Activated naive CD4-positive, alpha-beta T cell treated with anti-CD3 and anti-CD28 coated beads, Interleukin-2, amount 10 ng/mL, durations not matched to agents 7 days and 5 days (primary cell): ENCODE measurements at regions not wholly inside any gene's neighbourhood (a gene's known extent, or its start where the extent isn't known, plus 50 kb on each side); places are given as distances from the start of the nearest gene placed in this dataset.

Experiments
- CTCF ChIA-PET: fragments of 350-600 bp; sonication (Branson Sonifier 250); formaldehyde crosslinking; loops from one replicate; lab custom pipeline; 2021; ENCODE audit warnings: antibody characterized with exemption; lab: Charles Lee
- DNase-seq: peaks from one replicate; pipeline ENCODE4 v3.0.0-alpha.2; 2020
- H3K27ac Mint-ChIP-seq: one replicate; pipeline ENCODE4 v1.8.0; 2021; ENCODE audit warnings: mild to moderate bottlenecking, moderate library complexity, mixed read lengths
- H3K27me3 Mint-ChIP-seq: one replicate; pipeline ENCODE4 v1.8.0; 2021; ENCODE audit warnings: mild to moderate bottlenecking, mixed read lengths
- H3K36me3 Mint-ChIP-seq: one replicate; pipeline ENCODE4 v1.8.0; 2021; ENCODE audit warnings: mixed read lengths
- H3K4me1 Mint-ChIP-seq: one replicate; pipeline ENCODE4 v1.8.0; 2021; ENCODE audit warnings: mixed read lengths
- H3K4me3 Mint-ChIP-seq: one replicate; pipeline ENCODE4 v1.8.0; 2021; ENCODE audit warnings: mild to moderate bottlenecking, moderate library complexity, mixed read lengths
- H3K9me3 Mint-ChIP-seq: one replicate; pipeline ENCODE4 v1.8.0; 2021; ENCODE audit warnings: mixed read lengths

- DNase-seq, result no peak
- Mint-ChIP-seq H3K27me3 (no peaks in the 10 kb centered on the region), H3K27ac (no peak overlapping the region), H3K4me1 (no peaks in the 10 kb centered on the region), H3K4me3 (no peak overlapping the region), H3K9me3 (peaks cover 3% of the 10 kb centered on the region), H3K36me3 (no peaks in the 10 kb centered on the region)
- CTCF ChIA-PET, result no interaction called here
These were observed 238.3 kb upstream of the NUDT12 start for GRCh38 chr5:103800741-103801495.

- no peak for DNase-seq
- Mint-ChIP-seq H3K9me3 (peaks cover 32% of the 10 kb centered on the region), H3K4me3 (no peak overlapping the region), H3K4me1 (no peaks in the 10 kb centered on the region), H3K27ac (no peak overlapping the region), H3K36me3 (no peaks in the 10 kb centered on the region), H3K27me3 (no peaks in the 10 kb centered on the region)
- CTCF ChIA-PET, result no interaction called here
These were observed 231.1 kb upstream of the NUDT12 start for GRCh38 chr5:103793595-103794182.

- CTCF ChIA-PET, result no interaction called here
- no peak overlapping the region for H3K4me3 Mint-ChIP-seq
- no peaks in the 10 kb centered on the region for H3K4me1 Mint-ChIP-seq
- H3K27me3 Mint-ChIP-seq, result no peaks in the 10 kb centered on the region
- H3K27ac Mint-ChIP-seq, result no peak overlapping the region
- DNase-seq, result no peak
- no peaks in the 10 kb centered on the region for H3K36me3 Mint-ChIP-seq
- H3K9me3 Mint-ChIP-seq, result peaks cover 16% of the 10 kb centered on the region
These were observed 223.0 kb upstream of the NUDT12 start for GRCh38 chr5:103785569-103785968.

GRCh38 chr5:103783669-103784068 is 221.1 kb upstream of the NUDT12 start:
- Mint-ChIP-seq H3K36me3 (no peaks in the 10 kb centered on the region), H3K4me1 (no peaks in the 10 kb centered on the region), H3K4me3 (no peak overlapping the region), H3K27me3 (no peaks in the 10 kb centered on the region), H3K27ac (no peak overlapping the region), H3K9me3 (peaks cover 10% of the 10 kb centered on the region)
- CTCF ChIA-PET, result no interaction called here
- no peak for DNase-seq

GRCh38 chr5:103780794-103781193 is 218.2 kb upstream of the NUDT12 start:
- Mint-ChIP-seq H3K4me1 (no peaks in the 10 kb centered on the region), H3K9me3 (peaks cover 19% of the 10 kb centered on the region), H3K4me3 (no peak overlapping the region), H3K27me3 (no peaks in the 10 kb centered on the region), H3K36me3 (no peaks in the 10 kb centered on the region), H3K27ac (no peak overlapping the region)
- CTCF ChIA-PET, result no interaction called here
- DNase-seq, result no peak

GRCh38 chr5:103774721-103775120 is 212.1 kb upstream of the NUDT12 start:
- CTCF ChIA-PET, result no interaction called here
- Mint-ChIP-seq H3K27ac (no peak overlapping the region), H3K27me3 (no peaks in the 10 kb centered on the region), H3K36me3 (no peaks in the 10 kb centered on the region), H3K4me1 (no peaks in the 10 kb centered on the region), H3K4me3 (no peak overlapping the region), H3K9me3 (peaks cover 13% of the 10 kb centered on the region)
- DNase-seq, result no peak

GRCh38 chr5:103772248-103772647 is 209.7 kb upstream of the NUDT12 start:
- Mint-ChIP-seq H3K27ac (no peak overlapping the region), H3K4me3 (no peak overlapping the region), H3K36me3 (no peaks in the 10 kb centered on the region), H3K27me3 (no peaks in the 10 kb centered on the region), H3K4me1 (no peaks in the 10 kb centered on the region), H3K9me3 (peaks cover 3% of the 10 kb centered on the region)
- no peak for DNase-seq
- CTCF ChIA-PET, result no interaction called here

- Mint-ChIP-seq H3K9me3 (no peaks in the 10 kb centered on the region), H3K27me3 (no peaks in the 10 kb centered on the region), H3K27ac (no peak overlapping the region), H3K4me3 (no peak overlapping the region), H3K4me1 (no peaks in the 10 kb centered on the region), H3K36me3 (no peaks in the 10 kb centered on the region)
- CTCF ChIA-PET, result no interaction called here
- DNase-seq, result no peak
These were observed 201.8 kb upstream of the NUDT12 start for GRCh38 chr5:103764403-103764802.

GRCh38 chr5:103758996-103759395 is 196.4 kb upstream of the NUDT12 start:
- no peaks in the 10 kb centered on the region for H3K36me3 Mint-ChIP-seq
- no peaks in the 10 kb centered on the region for H3K4me1 Mint-ChIP-seq
- DNase-seq, result no peak
- CTCF ChIA-PET, result no interaction called here
- H3K4me3 Mint-ChIP-seq, result no peak overlapping the region
- H3K9me3 Mint-ChIP-seq, result no peaks in the 10 kb centered on the region
- H3K27ac Mint-ChIP-seq, result no peak overlapping the region
- H3K27me3 Mint-ChIP-seq, result no peaks in the 10 kb centered on the region

- no peak for DNase-seq
These were observed 193.4 kb upstream of the NUDT12 start for GRCh38 chr5:103755974-103756373.

GRCh38 chr5:103745353-103746065 is 182.9 kb upstream of the NUDT12 start:
- DNase-seq, result no peak
- no peaks in the 10 kb centered on the region for H3K4me1 Mint-ChIP-seq
- no peaks in the 10 kb centered on the region for H3K36me3 Mint-ChIP-seq
- no peaks in the 10 kb centered on the region for H3K27me3 Mint-ChIP-seq
- no peak overlapping the region for H3K27ac Mint-ChIP-seq
- no peaks in the 10 kb centered on the region for H3K9me3 Mint-ChIP-seq
- H3K4me3 Mint-ChIP-seq, result no peak overlapping the region
- CTCF ChIA-PET, result interaction anchor here (0.6 kb wide), 1 partner anchor 11 kb away, joined by 3 read pairs; no protein-coding TSS in a partner anchor

More at GRCh38 chr5:103755974-103756373, 193.4 kb upstream of the NUDT12 start:
- Mint-ChIP-seq H3K9me3 (no peaks in the 10 kb centered on the region), H3K27me3 (no peaks in the 10 kb centered on the region), H3K27ac (no peak overlapping the region), H3K4me1 (no peaks in the 10 kb centered on the region), H3K36me3 (no peaks in the 10 kb centered on the region), H3K4me3 (no peak overlapping the region)
- CTCF ChIA-PET, result no interaction called here

GRCh38 chr5:103744159-103744558 is 181.6 kb upstream of the NUDT12 start:
- Mint-ChIP-seq H3K9me3 (no peaks in the 10 kb centered on the region), H3K4me3 (no peak overlapping the region), H3K4me1 (no peaks in the 10 kb centered on the region), H3K36me3 (no peaks in the 10 kb centered on the region), H3K27ac (no peak overlapping the region), H3K27me3 (no peaks in the 10 kb centered on the region)
- no peak for DNase-seq
- CTCF ChIA-PET, result no interaction called here

GRCh38 chr5:103743421-103743820 is 180.8 kb upstream of the NUDT12 start:
- no peaks in the 10 kb centered on the region for H3K4me1 Mint-ChIP-seq
- CTCF ChIA-PET, result interaction anchor here (1.3 kb wide), 1 partner anchor 24 kb away, joined by 4 read pairs; no protein-coding TSS in a partner anchor
- no peaks in the 10 kb centered on the region for H3K36me3 Mint-ChIP-seq
- H3K27ac Mint-ChIP-seq, result no peak overlapping the region
- H3K9me3 Mint-ChIP-seq, result no peaks in the 10 kb centered on the region
- H3K4me3 Mint-ChIP-seq, result no peak overlapping the region
- no peak for DNase-seq
- no peaks in the 10 kb centered on the region for H3K27me3 Mint-ChIP-seq

- Mint-ChIP-seq H3K36me3 (no peaks in the 10 kb centered on the region), H3K4me3 (no peak overlapping the region), H3K27ac (no peak overlapping the region), H3K9me3 (peaks cover 3% of the 10 kb centered on the region), H3K27me3 (no peaks in the 10 kb centered on the region), H3K4me1 (no peaks in the 10 kb centered on the region)
- DNase-seq, result no peak
- CTCF ChIA-PET, result interaction anchor here (1.3 kb wide), 1 partner anchor 23 kb away, joined by 4 read pairs; no protein-coding TSS in a partner anchor
These were observed 179.4 kb upstream of the NUDT12 start for GRCh38 chr5:103741984-103742383.
